K562 (cell line): ENCODE measurements at regions not wholly inside any gene's neighbourhood (a gene's known extent, or its start where the extent isn't known, plus 50 kb on each side); places are given as distances from the start of the nearest gene placed in this dataset.

Source experiments
- ASH1L ChIP-seq: fragments of 450-650 bp; IDR thresholded peaks from 2 replicates; pipeline ENCODE4 v1.6.1; 2018; ENCODE audit warnings: borderline replicate concordance, mild to moderate bottlenecking, low read depth; ENCODE audit not compliant: partially characterized antibody
- BACH1 ChIP-seq: fragments of 200-800 bp; sonication (Bioruptor generic); IDR thresholded peaks from 2 replicates; pipeline ENCODE4 v1.6.1; 2016; ENCODE audit warnings: missing genetic modification characterization, missing compliant biosample characterization
- CBFA2T3 ChIP-seq: fragments of 450-650 bp; IDR thresholded peaks from 2 replicates; pipeline ENCODE4 v1.6.1; 2017
- CHD1 ChIP-seq: fragments of 200-600 bp; sonication (generic); IDR thresholded peaks from one replicate; pipeline ENCODE4 v1.6.1; 2012; ENCODE audit warnings: mild to moderate bottlenecking, moderate library complexity, low read length, inconsistent platforms
- FOXP1 ChIP-seq: sonication (generic); formaldehyde crosslinking; IDR thresholded peaks from 2 replicates; pipeline ENCODE4 v1.8.0; 2022; ENCODE audit warnings: mild to moderate bottlenecking, missing genetic modification reagents
- GTF2A2 ChIP-seq: IDR thresholded peaks from 2 replicates; pipeline ENCODE4 v1.6.1; 2016; ENCODE audit warnings: mild to moderate bottlenecking, missing genetic modification characterization, missing compliant biosample characterization
- IRF2 ChIP-seq: sonication (generic); formaldehyde crosslinking; IDR thresholded peaks from 2 replicates; pipeline ENCODE4 v1.8.1; 2022; ENCODE audit warnings: mild to moderate bottlenecking, missing genetic modification reagents
- KDM2B ChIP-seq: fragments of 250-450 bp; sonication (Bioruptor Pico); IDR thresholded peaks from 2 replicates; pipeline ENCODE4 v1.8.0; 2021; ENCODE audit warnings: mild to moderate bottlenecking, moderate library complexity
- MEF2D ChIP-seq: conservative IDR thresholded peaks from 2 replicates; pipeline ENCODE4 v1.6.1; 2016; ENCODE audit warnings: low read depth, missing genetic modification characterization, missing compliant biosample characterization
- NONO ChIP-seq, 2 experiments: fragments of 200-400 bp in 1 of 2; fragments of 450-650 bp in 1 of 2; formaldehyde crosslinking in 1 of 2; IDR thresholded peaks; 2 replicates each; pipeline ENCODE4 v1.6.1; 2017; ENCODE audit warnings: low read depth in 2 of 2, mild to moderate bottlenecking in 2 of 2, moderate library complexity in 2 of 2, low read length in 1 of 2
- PCBP1 ChIP-seq: fragments of 200-400 bp; formaldehyde crosslinking; IDR thresholded peaks from 2 replicates; pipeline ENCODE4 v1.6.1; 2018; ENCODE audit warnings: mild to moderate bottlenecking, low read depth, low read length; ENCODE audit not compliant: poor library complexity, severe bottlenecking
- PURB ChIP-seq: sonication (generic); formaldehyde crosslinking; IDR thresholded peaks from 2 replicates; pipeline ENCODE4 v1.9.0; 2021; ENCODE audit warnings: low read depth, mild to moderate bottlenecking, missing genetic modification reagents
- SIN3B ChIP-seq: fragments of 450-650 bp; IDR thresholded peaks from 2 replicates; pipeline ENCODE4 v1.6.1; 2017; ENCODE audit warnings: low read depth, mild to moderate bottlenecking, moderate library complexity
- SPI1 ChIP-seq: IDR thresholded peaks from 2 replicates; pipeline ENCODE4 v1.6.1; 2011; ENCODE audit warnings: low read depth, low read length, control low read depth, borderline replicate concordance
- TEAD1 ChIP-seq, 2 experiments: fragments of 450-650 bp in 1 of 2; sonication (generic) in 1 of 2; formaldehyde crosslinking; IDR thresholded peaks; 2 replicates each; pipeline versions ENCODE4 v1.4.0 to v1.8.0; 2020 to 2022; ENCODE audit warnings: mild to moderate bottlenecking in 2 of 2, missing genetic modification reagents in 1 of 2
- TOE1 ChIP-seq, 2 experiments: fragments of 450-650 bp in 1 of 2; sonication (generic) in 1 of 2; formaldehyde crosslinking in 1 of 2; IDR thresholded peaks; 2 replicates each; pipeline versions ENCODE4 v1.7.1 to v1.8.0; 2016 to 2022; ENCODE audit warnings: borderline replicate concordance in 2 of 2, mild to moderate bottlenecking in 2 of 2, antibody characterized with exemption in 1 of 2, inconsistent platforms in 1 of 2, low read depth in 1 of 2, missing genetic modification reagents in 1 of 2, moderate library complexity in 1 of 2
- XRCC5 ChIP-seq: fragments of 200-400 bp; formaldehyde crosslinking; IDR thresholded peaks from 2 replicates; pipeline ENCODE4 v1.6.1; 2017; ENCODE audit warnings: low read depth, mild to moderate bottlenecking, low read length
- ZNF3 ChIP-seq: fragments of 250-450 bp; sonication (Bioruptor Pico); IDR thresholded peaks from 2 replicates; pipeline ENCODE4 v1.5.0; 2021; ENCODE audit warnings: mild to moderate bottlenecking, moderate library complexity
- ZNF707 ChIP-seq: fragments of 250-450 bp; sonication (Bioruptor Pico); conservative IDR thresholded peaks from 2 replicates; pipeline ENCODE4 v1.8.0; 2022; ENCODE audit warnings: inconsistent platforms, mild to moderate bottlenecking, moderate library complexity
- TF ChIP-seq, protein P1 (sequence below), 2 experiments: IDR thresholded peaks; 2 replicates each; pipeline ENCODE4 v1.6.1; 2011; ENCODE audit warnings: borderline replicate concordance in 1 of 2, control low read depth in 1 of 2, low read depth in 1 of 2, low read length in 1 of 2, mild to moderate bottlenecking in 1 of 2, mixed read lengths in 1 of 2, moderate library complexity in 1 of 2; ENCODE audit not compliant: insufficient read depth in 1 of 2, insufficient read length in 1 of 2, poor library complexity in 1 of 2, severe bottlenecking in 1 of 2; ENCODE audit errors: extremely low read depth in 1 of 2
- TF ChIP-seq, protein P2 (sequence below): fragments of 200-800 bp; sonication (Bioruptor generic); IDR thresholded peaks from 2 replicates; pipeline ENCODE4 v1.6.1; 2017; ENCODE audit warnings: missing genetic modification characterization, missing compliant biosample characterization
- TF ChIP-seq, protein P3 (sequence below), 2 experiments: fragments of 450-650 bp; IDR thresholded peaks; 2 replicates each; pipeline ENCODE4 v1.6.1; 2016

- TF ChIP-seq XRCC5 (0 out of 2 replicates have a peak, but pooled peaks have one; percentile 44), KDM2B (CRISPR knock-in tag) (no peak), GTF2A2 (tag) (no peak), PCBP1 (no peak), BACH1 (tag) (no peak), PURB (CRISPR knock-in tag) (no peak), SPI1 (no peak), ZNF707 (CRISPR knock-in tag) (no peak), CHD1 (no peak), IRF2 (CRISPR knock-in tag) (no peak), CBFA2T3 (no peak), ASH1L (no peak), ZNF3 (CRISPR knock-in tag) (no peak), MEF2D (tag) (no peak), NONO (IDR thresholded peaks at IDR 0.05; ENCODE audit: low read depth in 2 of 2, low read length in 1 of 2) (no peak), FOXP1 (CRISPR knock-in tag) (no peak), TOE1 (IDR thresholded peaks at IDR 0.05; ENCODE audit: borderline replicate concordance) (no peak), TOE1 (CRISPR knock-in tag; IDR thresholded peaks at IDR 0.05; ENCODE audit: borderline replicate concordance, low read depth) (no peak), SIN3B (no peak), TEAD1 (CRISPR knock-in tag; IDR thresholded peaks at IDR 0.05) (no peak)
- TF ChIP-seq, protein P1, sequence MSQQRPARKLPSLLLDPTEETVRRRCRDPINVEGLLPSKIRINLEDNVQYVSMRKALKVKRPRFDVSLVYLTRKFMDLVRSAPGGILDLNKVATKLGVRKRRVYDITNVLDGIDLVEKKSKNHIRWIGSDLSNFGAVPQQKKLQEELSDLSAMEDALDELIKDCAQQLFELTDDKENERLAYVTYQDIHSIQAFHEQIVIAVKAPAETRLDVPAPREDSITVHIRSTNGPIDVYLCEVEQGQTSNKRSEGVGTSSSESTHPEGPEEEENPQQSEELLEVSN (IDR thresholded peaks at IDR 0.05; ENCODE audit: borderline replicate concordance in 1 of 2, extremely low read depth in 1 of 2, insufficient read depth in 1 of 2, insufficient read length in 1 of 2, low read depth in 1 of 2, low read length in 1 of 2, poor library complexity in 1 of 2, severe bottlenecking in 1 of 2): peak; percentile 14 to 55
- TF ChIP-seq, protein P2, sequence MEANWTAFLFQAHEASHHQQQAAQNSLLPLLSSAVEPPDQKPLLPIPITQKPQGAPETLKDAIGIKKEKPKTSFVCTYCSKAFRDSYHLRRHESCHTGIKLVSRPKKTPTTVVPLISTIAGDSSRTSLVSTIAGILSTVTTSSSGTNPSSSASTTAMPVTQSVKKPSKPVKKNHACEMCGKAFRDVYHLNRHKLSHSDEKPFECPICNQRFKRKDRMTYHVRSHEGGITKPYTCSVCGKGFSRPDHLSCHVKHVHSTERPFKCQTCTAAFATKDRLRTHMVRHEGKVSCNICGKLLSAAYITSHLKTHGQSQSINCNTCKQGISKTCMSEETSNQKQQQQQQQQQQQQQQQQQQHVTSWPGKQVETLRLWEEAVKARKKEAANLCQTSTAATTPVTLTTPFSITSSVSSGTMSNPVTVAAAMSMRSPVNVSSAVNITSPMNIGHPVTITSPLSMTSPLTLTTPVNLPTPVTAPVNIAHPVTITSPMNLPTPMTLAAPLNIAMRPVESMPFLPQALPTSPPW (CRISPR knock-in tag): no peak
- TF ChIP-seq, protein P3, sequence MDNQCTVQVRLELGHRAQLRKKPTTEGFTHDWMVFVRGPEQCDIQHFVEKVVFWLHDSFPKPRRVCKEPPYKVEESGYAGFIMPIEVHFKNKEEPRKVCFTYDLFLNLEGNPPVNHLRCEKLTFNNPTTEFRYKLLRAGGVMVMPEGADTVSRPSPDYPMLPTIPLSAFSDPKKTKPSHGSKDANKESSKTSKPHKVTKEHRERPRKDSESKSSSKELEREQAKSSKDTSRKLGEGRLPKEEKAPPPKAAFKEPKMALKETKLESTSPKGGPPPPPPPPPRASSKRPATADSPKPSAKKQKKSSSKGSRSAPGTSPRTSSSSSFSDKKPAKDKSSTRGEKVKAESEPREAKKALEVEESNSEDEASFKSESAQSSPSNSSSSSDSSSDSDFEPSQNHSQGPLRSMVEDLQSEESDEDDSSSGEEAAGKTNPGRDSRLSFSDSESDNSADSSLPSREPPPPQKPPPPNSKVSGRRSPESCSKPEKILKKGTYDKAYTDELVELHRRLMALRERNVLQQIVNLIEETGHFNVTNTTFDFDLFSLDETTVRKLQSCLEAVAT (IDR thresholded peaks at IDR 0.05): no peak
Measured at GRCh38 chr12:124423761-124424515, 129.0 kb downstream of the RFLNA start (continued).
